HL-60 (cell line): ENCODE measurements at regions not wholly inside any gene's neighbourhood (a gene's known extent, or its start where the extent isn't known, plus 50 kb on each side); places are given as distances from the start of the nearest gene placed in this dataset.

Source experiments
- CTCF ChIP-seq: IDR thresholded peaks from one replicate; pipeline ENCODE4 v1.5.1; 2011; ENCODE audit warnings: low read length, control low read depth, inconsistent platforms; ENCODE audit not compliant: insufficient read depth
- SPI1 ChIP-seq: IDR thresholded peaks from 2 replicates; pipeline ENCODE4 v1.6.1; 2012; ENCODE audit warnings: low read depth, mild to moderate bottlenecking, borderline replicate concordance

GRCh38 chr16:22967521-22968095 lies 153.6 kb downstream of the HS3ST2 start:
- TF ChIP-seq CTCF = no peak
- no peak for TF ChIP-seq SPI1
